ENCODE measurements at regions not wholly inside any gene's neighbourhood (a gene's known extent, or its start where the extent isn't known, plus 50 kb on each side); places are given as distances from the start of the nearest gene placed in this dataset.

- TF ChIP-seq, protein P1, sequence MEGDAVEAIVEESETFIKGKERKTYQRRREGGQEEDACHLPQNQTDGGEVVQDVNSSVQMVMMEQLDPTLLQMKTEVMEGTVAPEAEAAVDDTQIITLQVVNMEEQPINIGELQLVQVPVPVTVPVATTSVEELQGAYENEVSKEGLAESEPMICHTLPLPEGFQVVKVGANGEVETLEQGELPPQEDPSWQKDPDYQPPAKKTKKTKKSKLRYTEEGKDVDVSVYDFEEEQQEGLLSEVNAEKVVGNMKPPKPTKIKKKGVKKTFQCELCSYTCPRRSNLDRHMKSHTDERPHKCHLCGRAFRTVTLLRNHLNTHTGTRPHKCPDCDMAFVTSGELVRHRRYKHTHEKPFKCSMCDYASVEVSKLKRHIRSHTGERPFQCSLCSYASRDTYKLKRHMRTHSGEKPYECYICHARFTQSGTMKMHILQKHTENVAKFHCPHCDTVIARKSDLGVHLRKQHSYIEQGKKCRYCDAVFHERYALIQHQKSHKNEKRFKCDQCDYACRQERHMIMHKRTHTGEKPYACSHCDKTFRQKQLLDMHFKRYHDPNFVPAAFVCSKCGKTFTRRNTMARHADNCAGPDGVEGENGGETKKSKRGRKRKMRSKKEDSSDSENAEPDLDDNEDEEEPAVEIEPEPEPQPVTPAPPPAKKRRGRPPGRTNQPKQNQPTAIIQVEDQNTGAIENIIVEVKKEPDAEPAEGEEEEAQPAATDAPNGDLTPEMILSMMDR (IDR thresholded peaks at IDR 0.05), result no peak
- TF ChIP-seq POLR2AphosphoS5 (IDR thresholded peaks at IDR 0.05), result no peak
Measured at GRCh38 chr3:152209060-152209459, 59.7 kb upstream of the MBNL1 start.

Measured in prostate gland (tissue), 2 donors.